Gastroesophageal sphincter (tissue), 3 donors: ENCODE measurements at regions not wholly inside any gene's neighbourhood (a gene's known extent, or its start where the extent isn't known, plus 50 kb on each side); places are given as distances from the start of the nearest gene placed in this dataset.

Experiments
- EP300 ChIP-seq: sonication (generic); formaldehyde crosslinking; IDR thresholded peaks from one replicate; pipeline ENCODE4 v1.6.1; 2017; ENCODE audit warnings: antibody characterized with exemption, mild to moderate bottlenecking
- POLR2A ChIP-seq, 2 donors: fragments of 450-650 bp; IDR thresholded peaks; one replicate each; pipeline ENCODE4 v1.6.1; 2017; ENCODE audit warnings: antibody characterized with exemption in 2 of 2, mild to moderate bottlenecking in 2 of 2, moderate library complexity in 1 of 2
- POLR2AphosphoS5 ChIP-seq: sonication (generic); formaldehyde crosslinking; IDR thresholded peaks from one replicate; pipeline ENCODE4 v1.6.1; 2017; ENCODE audit warnings: antibody characterized with exemption
- TF ChIP-seq, protein P1 (sequence below), 4 experiments: fragments of 200-600 bp in 2 of 4; fragments of 450-650 bp in 2 of 4; sonication (generic) in 1 of 4; IDR thresholded peaks; one replicate each; pipeline ENCODE4 v1.5.1; 2017 to 2019; ENCODE audit warnings: antibody characterized with exemption in 4 of 4, mild to moderate bottlenecking in 2 of 4, moderate library complexity in 2 of 4

- TF ChIP-seq, protein P1, sequence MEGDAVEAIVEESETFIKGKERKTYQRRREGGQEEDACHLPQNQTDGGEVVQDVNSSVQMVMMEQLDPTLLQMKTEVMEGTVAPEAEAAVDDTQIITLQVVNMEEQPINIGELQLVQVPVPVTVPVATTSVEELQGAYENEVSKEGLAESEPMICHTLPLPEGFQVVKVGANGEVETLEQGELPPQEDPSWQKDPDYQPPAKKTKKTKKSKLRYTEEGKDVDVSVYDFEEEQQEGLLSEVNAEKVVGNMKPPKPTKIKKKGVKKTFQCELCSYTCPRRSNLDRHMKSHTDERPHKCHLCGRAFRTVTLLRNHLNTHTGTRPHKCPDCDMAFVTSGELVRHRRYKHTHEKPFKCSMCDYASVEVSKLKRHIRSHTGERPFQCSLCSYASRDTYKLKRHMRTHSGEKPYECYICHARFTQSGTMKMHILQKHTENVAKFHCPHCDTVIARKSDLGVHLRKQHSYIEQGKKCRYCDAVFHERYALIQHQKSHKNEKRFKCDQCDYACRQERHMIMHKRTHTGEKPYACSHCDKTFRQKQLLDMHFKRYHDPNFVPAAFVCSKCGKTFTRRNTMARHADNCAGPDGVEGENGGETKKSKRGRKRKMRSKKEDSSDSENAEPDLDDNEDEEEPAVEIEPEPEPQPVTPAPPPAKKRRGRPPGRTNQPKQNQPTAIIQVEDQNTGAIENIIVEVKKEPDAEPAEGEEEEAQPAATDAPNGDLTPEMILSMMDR (IDR thresholded peaks at IDR 0.05): no peak
- TF ChIP-seq POLR2A (IDR thresholded peaks at IDR 0.05): no peak
- no peak for TF ChIP-seq POLR2AphosphoS5
- TF ChIP-seq EP300: no peak
Observed at GRCh38 chr10:20984662-20985061, 87.6 kb upstream of the NEBL start.
